Heart right ventricle (tissue), 16 donors: ENCODE measurements at regions not wholly inside any gene's neighbourhood (a gene's known extent, or its start where the extent isn't known, plus 50 kb on each side); places are given as distances from the start of the nearest gene placed in this dataset.
A peak's percentile ranks its signal among the peaks of the same experiment; 100 is the strongest.

Source experiments
- ATAC-seq, 8 donors: fragments of 200-7000 bp; cut with Tn5 transposase; one replicate each; pipeline ENCODE4 v1.9.1; 2020; ENCODE audit warnings: mild to moderate bottlenecking in 8 of 8, moderate library complexity in 8 of 8, moderate number of reproducible peaks in 1 of 8
- DNase-seq, 2 donors: peaks; one replicate each; pipeline ENCODE4 v3.0.0-alpha.2; 2020
- H3K27ac ChIP-seq, 10 donors: fragments of 200-600 bp; sonication (generic) in 2 of 10; one replicate each; pipeline versions ENCODE4 v1.5.0 to v1.8.0; 2020 to 2022; ENCODE audit warnings: mild to moderate bottlenecking in 3 of 10
- H3K27me3 ChIP-seq, 7 donors: fragments of 200-600 bp; one replicate each; pipeline ENCODE4 v1.8.0; 2021 to 2022; ENCODE audit warnings: mild to moderate bottlenecking in 2 of 7
- H3K36me3 ChIP-seq, 9 donors: fragments of 200-600 bp; sonication (generic) in 1 of 9; one replicate each; pipeline versions ENCODE4 v1.5.0 to v1.8.0; 2020 to 2022; ENCODE audit warnings: mild to moderate bottlenecking in 2 of 9
- H3K4me1 ChIP-seq, 9 donors: fragments of 200-600 bp; sonication (generic) in 1 of 9; one replicate each; pipeline versions ENCODE4 v1.5.0 to v1.8.0; 2020 to 2022; ENCODE audit warnings: mild to moderate bottlenecking in 4 of 9
- H3K4me3 ChIP-seq, 10 donors: fragments of 200-600 bp; sonication (generic) in 2 of 10; one replicate each; pipeline versions ENCODE4 v1.5.0 to v1.8.0; 2020 to 2022; ENCODE audit warnings: mild to moderate bottlenecking in 7 of 10, moderate library complexity in 2 of 10
- H3K9me3 ChIP-seq, 11 donors: fragments of 200-600 bp in 10 of 11; sonication (generic) in 2 of 11; one replicate each; pipeline versions ENCODE4 v1.5.0 to v1.8.0; 2013 to 2022; ENCODE audit warnings: mild to moderate bottlenecking in 2 of 11, control low read depth in 1 of 11, moderate library complexity in 1 of 11
- CTCF ChIP-seq, 9 donors: fragments of 200-600 bp; sonication (generic) in 2 of 9; IDR thresholded peaks; one replicate each; pipeline versions ENCODE4 v1.5.0 to v1.8.0; 2021 to 2022; ENCODE audit warnings: antibody characterized with exemption in 9 of 9, mild to moderate bottlenecking in 5 of 9, moderate library complexity in 1 of 9
- WGBS, 2 donors: extraction: QIAGEN DNeasy Blood & Tissue Kit; methylation state at CpG; one replicate each; pipeline ENCODE4 v1.1.7; 2013; ENCODE audit warnings: inconsistent platforms in 1 of 2; 5-methylcytosine and 5-hydroxymethylcytosine counted together
- intact Hi-C, 10 donors: fragments of 100-400 bp; cut with DNase I; formaldehyde crosslinking; loops; one replicate each; pipeline versions ENCODE4 v1.11.1 to v1.14.2; 2022
- donor health status: Arrhythmogenic right ventricular cardiomyopathy.
- donor health status: ischemic (EF 13 %, LVEDD 7.1; RV severe dilation, severe dysfunction).
- donor health status: healthy with polysubstance abuse.
- donor health status: DM: no; HTN: yes; CAD: no.
- donor health status: DM: no; HTN: no; CAD: no.
- donor health status: ischemic (EF 25% LVEDD 6.9; RV normal size, moderate dysfunction).
- donor health status: ischemic (EF 25% LVEDD 5.7; RV mildly dilated, moderate dysfunction).
- donor health status: healthy.
- donor health status: DM: yes; HTN: yes; CAD: no.
- donor health status: Ischemic cardiomyopathy.
- donor health status: ischemic (EF 35%, LVEDD 5.7; RV mildly dilated, moderate dysfunction).
- donor health status: nonischemic (EF 11% LVEDD 7.7; RV severe dilation, severe dysfunction).
- donor health status: DM: yes; HTN: yes; CAD: no.
- donor health status: PGD.
- donor health status: ischemic (EF 29% LVEDD 5.4; RV normal size, mild dysfunction).
- donor health status: nonischemic (EF 23%, LVEDD 6.1; RV moderate dilation, normal function).

GRCh38 chr3:73835945-73836344 lies 211.2 kb upstream of the PDZRN3 start:
- ATAC-seq (no peak), DNase-seq (no peak)
- no peak overlapping the region for H3K27ac ChIP-seq
- no peak overlapping the region for H3K4me3 ChIP-seq
- TF ChIP-seq CTCF (IDR thresholded peaks at IDR 0.05) = no peak
- H3K9me3 ChIP-seq = peaks cover 0 to 46% (median 10%) of the 10 kb centered on the region in 11 donors
- no peaks in the 10 kb centered on the region for H3K4me1 ChIP-seq
- H3K36me3 ChIP-seq = no peaks in the 10 kb centered on the region
- intact Hi-C loops = loop anchor here in 1 of 10 donors (10.0 kb wide), 1 partner anchor 201 kb away; no protein-coding TSS in a partner anchor
- H3K27me3 ChIP-seq = no peaks in the 10 kb centered on the region

- 70 to 75% methylated on average over 3 of the region's 3 CpGs for WGBS, 2 donors
- Histone ChIP-seq H3K4me1 (peaks cover 9 to 21% (median 14%) of the 10 kb centered on the region in 9 donors), H3K27me3 (no peaks in the 10 kb centered on the region), H3K27ac (no peak overlapping the region), H3K4me3 (no peak overlapping the region), H3K9me3 (peaks cover 0 to 28% (median 10%) of the 10 kb centered on the region in 11 donors), H3K36me3 (no peaks in the 10 kb centered on the region)
- ATAC-seq (no peak), DNase-seq (no peak)
- intact Hi-C loops = loop anchor here in 2 of 10 donors (5.0 to 10.0 kb wide), 2 partner anchors 198 to 325 kb away; no protein-coding TSS in a partner anchor
- TF ChIP-seq CTCF (IDR thresholded peaks at IDR 0.05) = no peak
Observed at GRCh38 chr3:73832426-73832825, 207.7 kb upstream of the PDZRN3 start.

GRCh38 chr3:73828348-73828747 lies 203.6 kb upstream of the PDZRN3 start:
- intact Hi-C loops = loop anchor here in 3 of 10 donors (5.0 to 10.0 kb wide), 2 partner anchors 204 to 206 kb away; partner anchors contain the start of gene PDZRN3 (in 3 of the 3)
- H3K27me3 ChIP-seq = no peaks in the 10 kb centered on the region
- no peak overlapping the region for H3K4me3 ChIP-seq
- TF ChIP-seq CTCF (IDR thresholded peaks at IDR 0.05) = no peak
- WGBS, 2 donors = 27% methylated on average over 3 of the region's 3 CpGs
- H3K9me3 ChIP-seq = no peaks in the 10 kb centered on the region
- ATAC-seq (peak in 2 of 8 donors; percentile 21 to 38), DNase-seq (no peak)
- peaks cover 9 to 29% (median 18%) of the 10 kb centered on the region in 9 donors for H3K4me1 ChIP-seq
- peak overlapping the region; percentile 46 to 84 (median 74) for H3K27ac ChIP-seq
- H3K36me3 ChIP-seq = no peaks in the 10 kb centered on the region

- TF ChIP-seq CTCF (IDR thresholded peaks at IDR 0.05) = no peak
- Histone ChIP-seq H3K27ac (peak overlapping the region; percentile 46 to 84 (median 74)), H3K9me3 (no peaks in the 10 kb centered on the region), H3K4me1 (peaks cover 9 to 29% (median 18%) of the 10 kb centered on the region in 9 donors), H3K36me3 (no peaks in the 10 kb centered on the region), H3K27me3 (no peaks in the 10 kb centered on the region), H3K4me3 (no peak overlapping the region)
- WGBS, 2 donors = 16 to 23% methylated on average over 2 of the region's 2 CpGs
- DNase-seq (peak in 1 of 2 donors; percentile 15), ATAC-seq (peak; percentile 75 to 92 (median 88))
- intact Hi-C loops = loop anchor here in 3 of 10 donors (5.0 to 10.0 kb wide), 2 partner anchors 203 to 205 kb away; partner anchors contain the start of gene PDZRN3 (in 3 of the 3)
Observed at GRCh38 chr3:73827725-73828211, 203.0 kb upstream of the PDZRN3 start.
